ENCODE measurements at regions not wholly inside any gene's neighbourhood (a gene's known extent, or its start where the extent isn't known, plus 50 kb on each side); places are given as distances from the start of the nearest gene placed in this dataset.
"Not testable (repeated sequence)": the region's sequence is repeated elsewhere in the genome, so short reads cannot be mapped to it uniquely, and the experiment has no call there.

GRCh38 chr5:145521066-145521465 is 314.1 kb downstream of the PRELID2 start:
- Histone ChIP-seq H3K27ac (ENCODE audit: low read depth, low read length) (no peak overlapping the region), H3K27me3 (ENCODE audit: control insufficient read depth, insufficient read depth, low read length) (no peaks in the 10 kb centered on the region), H3K4me3 (ENCODE audit: low read depth, low read length) (no peak overlapping the region), H3K9me3 (ENCODE audit: control insufficient read depth, insufficient read depth, low read length) (no peaks in the 10 kb centered on the region)
- POLR2A ChIA-PET = no interaction called here
- no peak for TF ChIP-seq CTCF (IDR thresholded peaks at IDR 0.05; ENCODE audit: low read depth, low read length)
- no peak for DNase-seq (ENCODE audit: low read depth, low spot score)
- CTCF ChIA-PET = no interaction called here

- no peak overlapping the region for H3K27ac ChIP-seq (ENCODE audit: low read depth, low read length)
- no peaks in the 10 kb centered on the region for H3K9me3 ChIP-seq (ENCODE audit: control insufficient read depth, insufficient read depth, low read length)
- no peak for DNase-seq (ENCODE audit: low read depth, low spot score)
- H3K27me3 ChIP-seq (ENCODE audit: control insufficient read depth, insufficient read depth, low read length) = no peaks in the 10 kb centered on the region
- CTCF ChIA-PET = interaction anchor here (0.6 kb wide), 1 partner anchor 157 kb away, joined by 3 read pairs; no protein-coding TSS in a partner anchor
- H3K4me3 ChIP-seq (ENCODE audit: low read depth, low read length) = no peak overlapping the region
- no peak for TF ChIP-seq CTCF (IDR thresholded peaks at IDR 0.05; ENCODE audit: low read depth, low read length)
- POLR2A ChIA-PET = no interaction called here
Observed at GRCh38 chr5:145520335-145520734, 314.8 kb downstream of the PRELID2 start.

- H3K27me3 ChIP-seq (ENCODE audit: control insufficient read depth, insufficient read depth, low read length); CTCF ChIA-PET; H3K4me3 ChIP-seq (ENCODE audit: low read depth, low read length); POLR2A ChIA-PET; DNase-seq (ENCODE audit: low read depth, low spot score); H3K9me3 ChIP-seq (ENCODE audit: control insufficient read depth, insufficient read depth, low read length); H3K27ac ChIP-seq (ENCODE audit: low read depth, low read length): not testable (repeated sequence)
Observed at GRCh38 chr5:145517588-145517987, 317.6 kb downstream of the PRELID2 start.

- POLR2A ChIA-PET = no interaction called here
- CTCF ChIA-PET = no interaction called here
- DNase-seq (ENCODE audit: low read depth, low spot score) = no peak
- Histone ChIP-seq H3K9me3 (ENCODE audit: control insufficient read depth, insufficient read depth, low read length) (no peaks in the 10 kb centered on the region), H3K27me3 (ENCODE audit: control insufficient read depth, insufficient read depth, low read length) (no peaks in the 10 kb centered on the region), H3K4me3 (ENCODE audit: low read depth, low read length) (no peak overlapping the region), H3K27ac (ENCODE audit: low read depth, low read length) (no peak overlapping the region)
- no peak for TF ChIP-seq CTCF (IDR thresholded peaks at IDR 0.05; ENCODE audit: low read depth, low read length)
Observed at GRCh38 chr5:145511351-145511750, 323.8 kb downstream of the PRELID2 start.

GRCh38 chr5:145510769-145511168 is 324.4 kb downstream of the PRELID2 start:
- H3K4me3 ChIP-seq (ENCODE audit: low read depth, low read length) = no peak overlapping the region
- CTCF ChIA-PET = no interaction called here
- POLR2A ChIA-PET = no interaction called here
- no peaks in the 10 kb centered on the region for H3K27me3 ChIP-seq (ENCODE audit: control insufficient read depth, insufficient read depth, low read length)
- H3K9me3 ChIP-seq (ENCODE audit: control insufficient read depth, insufficient read depth, low read length) = no peaks in the 10 kb centered on the region
- no peak for TF ChIP-seq CTCF (IDR thresholded peaks at IDR 0.05; ENCODE audit: low read depth, low read length)
- no peak for DNase-seq (ENCODE audit: low read depth, low spot score)
- H3K27ac ChIP-seq (ENCODE audit: low read depth, low read length) = no peak overlapping the region

GRCh38 chr5:145510324-145510723 is 324.8 kb downstream of the PRELID2 start:
- H3K27me3 ChIP-seq (ENCODE audit: control insufficient read depth, insufficient read depth, low read length) = no peaks in the 10 kb centered on the region
- H3K9me3 ChIP-seq (ENCODE audit: control insufficient read depth, insufficient read depth, low read length) = no peaks in the 10 kb centered on the region
- peak; percentile 18 for DNase-seq (ENCODE audit: low read depth, low spot score)
- H3K27ac ChIP-seq (ENCODE audit: low read depth, low read length) = no peak overlapping the region
- POLR2A ChIA-PET = no interaction called here
- no peak for TF ChIP-seq CTCF (IDR thresholded peaks at IDR 0.05; ENCODE audit: low read depth, low read length)
- H3K4me3 ChIP-seq (ENCODE audit: low read depth, low read length) = no peak overlapping the region
- CTCF ChIA-PET = no interaction called here

Data from AG04450 (cell line).